Ascending aorta (tissue), 2 donors: ENCODE measurements at regions not wholly inside any gene's neighbourhood (a gene's known extent, or its start where the extent isn't known, plus 50 kb on each side); places are given as distances from the start of the nearest gene placed in this dataset.
A peak's percentile ranks its signal among the peaks of the same experiment; 100 is the strongest.

ENCODE experiments used
- DNase-seq, 2 donors: peaks; one replicate each; pipeline ENCODE4 v3.0.0-alpha.2; 2019; ENCODE audit warnings: low spot score in 2 of 2
- H3K27ac ChIP-seq, 2 donors: fragments of 200-600 bp; sonication (generic); one replicate each; pipeline ENCODE4 v1.5.1; 2016 to 2017; ENCODE audit warnings: mild to moderate bottlenecking in 1 of 2
- H3K27me3 ChIP-seq: fragments of 200-600 bp; sonication (generic); one replicate; pipeline ENCODE4 v1.5.1; 2017
- H3K36me3 ChIP-seq, 2 donors: fragments of 200-600 bp; sonication (generic); one replicate each; pipeline ENCODE4 v1.5.1; 2016
- H3K4me1 ChIP-seq, 2 donors: fragments of 200-600 bp; sonication (generic); one replicate each; pipeline ENCODE4 v1.5.1; 2016 to 2017; ENCODE audit warnings: mild to moderate bottlenecking in 1 of 2
- H3K4me3 ChIP-seq, 2 donors: fragments of 200-600 bp; sonication (generic); one replicate each; pipeline ENCODE4 v1.5.1; 2016 to 2017; ENCODE audit warnings: mild to moderate bottlenecking in 1 of 2
- H3K9me3 ChIP-seq, 2 donors: fragments of 200-600 bp; sonication (generic); one replicate each; pipeline ENCODE4 v1.5.1; 2016
- CTCF ChIP-seq, 3 experiments: fragments of 200-600 bp in 2 of 3; fragments of 450-650 bp in 1 of 3; sonication (generic) in 2 of 3; IDR thresholded peaks; one replicate each; pipeline ENCODE4 v1.5.1; 2016 to 2019; ENCODE audit warnings: antibody characterized with exemption in 3 of 3, mild to moderate bottlenecking in 1 of 3, moderate library complexity in 1 of 3
- intact Hi-C: fragments of 100-400 bp; cut with DNase I; formaldehyde crosslinking; loops from one replicate; pipeline ENCODE4 v1.15.1; 2023

- Histone ChIP-seq H3K4me1 (no peaks in the 10 kb centered on the region), H3K27ac (no peak overlapping the region), H3K27me3 (no peaks in the 10 kb centered on the region), H3K9me3 (no peaks in the 10 kb centered on the region), H3K36me3 (no peaks in the 10 kb centered on the region), H3K4me3 (no peak overlapping the region)
- TF ChIP-seq CTCF (IDR thresholded peaks at IDR 0.05): no peak
- no peak for DNase-seq
- intact Hi-C loops: no loop called here
Observed at GRCh38 chr12:107557026-107557425, 128.6 kb upstream of the PWP1 start.

- H3K4me1 ChIP-seq: no peaks in the 10 kb centered on the region
- H3K27me3 ChIP-seq: no peaks in the 10 kb centered on the region
- peak in 1 of 2 donors; percentile 15 for DNase-seq
- H3K36me3 ChIP-seq: no peaks in the 10 kb centered on the region
- intact Hi-C loops: no loop called here
- TF ChIP-seq CTCF (IDR thresholded peaks at IDR 0.05): no peak
- H3K27ac ChIP-seq: no peak overlapping the region
- no peak overlapping the region for H3K4me3 ChIP-seq
- no peaks in the 10 kb centered on the region for H3K9me3 ChIP-seq
Observed at GRCh38 chr12:107557589-107558100, 128.0 kb upstream of the PWP1 start.

GRCh38 chr12:107558141-107558815 is 127.3 kb upstream of the PWP1 start:
- TF ChIP-seq CTCF (IDR thresholded peaks at IDR 0.05): no peak
- intact Hi-C loops: no loop called here

GRCh38 chr12:107558816-107559382 is 126.7 kb upstream of the PWP1 start:
- intact Hi-C loops: no loop called here
- Histone ChIP-seq H3K9me3 (no peaks in the 10 kb centered on the region), H3K4me1 (no peaks in the 10 kb centered on the region), H3K27me3 (no peaks in the 10 kb centered on the region), H3K4me3 (no peak overlapping the region), H3K36me3 (no peaks in the 10 kb centered on the region), H3K27ac (no peak overlapping the region)
- no peak for TF ChIP-seq CTCF (IDR thresholded peaks at IDR 0.05)
- peak in 1 of 2 donors; percentile 19 for DNase-seq

More at GRCh38 chr12:107558141-107558815, 127.3 kb upstream of the PWP1 start:
- no peak overlapping the region for H3K4me3 ChIP-seq
- no peaks in the 10 kb centered on the region for H3K36me3 ChIP-seq
- DNase-seq: peak in 1 of 2 donors; percentile 18
- no peaks in the 10 kb centered on the region for H3K4me1 ChIP-seq
- no peak overlapping the region for H3K27ac ChIP-seq
- H3K27me3 ChIP-seq: no peaks in the 10 kb centered on the region
- no peaks in the 10 kb centered on the region for H3K9me3 ChIP-seq

- H3K4me3 ChIP-seq: no peak overlapping the region
- H3K27me3 ChIP-seq: no peaks in the 10 kb centered on the region
- TF ChIP-seq CTCF (IDR thresholded peaks at IDR 0.05): no peak
- no peaks in the 10 kb centered on the region for H3K4me1 ChIP-seq
- H3K27ac ChIP-seq: no peak overlapping the region
- intact Hi-C loops: no loop called here
- no peaks in the 10 kb centered on the region for H3K9me3 ChIP-seq
- DNase-seq: no peak
- no peaks in the 10 kb centered on the region for H3K36me3 ChIP-seq
Observed at GRCh38 chr12:107560165-107560898, 125.3 kb upstream of the PWP1 start.
